ENCODE measurements at regions not wholly inside any gene's neighbourhood (a gene's known extent, or its start where the extent isn't known, plus 50 kb on each side); places are given as distances from the start of the nearest gene placed in this dataset.
"Not testable (repeated sequence)": the region's sequence is repeated elsewhere in the genome, so short reads cannot be mapped to it uniquely, and the experiment has no call there.

- no peak for DNase-seq
Observed at GRCh38 chr12:61530456-61530855, 729.7 kb upstream of the USP15 start.

DNA sequence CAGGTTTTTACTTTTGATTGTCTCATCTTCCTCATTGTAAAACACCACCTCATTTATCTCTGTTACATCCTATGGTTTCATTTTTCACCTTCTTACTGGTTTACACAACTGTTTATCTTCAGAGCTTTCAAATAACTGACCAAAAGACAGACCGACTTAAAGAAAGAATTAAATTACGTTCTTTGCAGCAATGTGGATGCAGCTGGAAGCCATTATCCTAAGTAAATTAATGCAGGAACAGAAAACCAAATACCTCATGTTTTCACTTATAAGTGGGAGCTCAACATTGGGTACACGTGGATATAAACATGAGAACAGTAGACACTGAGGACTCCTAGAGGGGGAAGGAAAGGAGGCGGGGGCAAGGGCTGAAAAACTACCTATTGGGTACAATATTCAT, 729.0 kb upstream of the USP15 start:
- DNase-seq = no peak

GRCh38 chr12:61536117-61536516, 724.1 kb upstream of the USP15 start:
- DNase-seq = no peak

DNA sequence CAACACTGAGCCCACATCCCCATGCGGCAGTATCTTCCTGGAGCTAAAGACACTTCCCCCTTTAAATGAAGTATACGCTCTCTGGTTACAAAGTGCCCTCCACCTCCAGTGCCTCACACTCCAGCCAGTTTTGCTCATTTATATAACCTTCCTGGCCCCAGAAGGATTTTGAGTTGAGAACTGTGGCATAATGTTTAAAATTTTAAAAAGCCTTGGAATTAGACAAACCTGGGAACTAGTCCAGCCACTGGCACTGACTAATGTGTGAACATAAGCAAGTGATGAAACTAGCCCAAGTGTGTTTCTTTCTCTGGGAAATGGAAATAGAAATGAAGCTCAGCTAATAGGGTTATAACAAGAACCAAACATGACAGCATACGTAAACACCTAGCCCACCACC, 723.7 kb upstream of the USP15 start:
- no peak for DNase-seq

- no peak for DNase-seq
Observed at GRCh38 chr12:61538951-61539350, 721.3 kb upstream of the USP15 start.

DNA sequence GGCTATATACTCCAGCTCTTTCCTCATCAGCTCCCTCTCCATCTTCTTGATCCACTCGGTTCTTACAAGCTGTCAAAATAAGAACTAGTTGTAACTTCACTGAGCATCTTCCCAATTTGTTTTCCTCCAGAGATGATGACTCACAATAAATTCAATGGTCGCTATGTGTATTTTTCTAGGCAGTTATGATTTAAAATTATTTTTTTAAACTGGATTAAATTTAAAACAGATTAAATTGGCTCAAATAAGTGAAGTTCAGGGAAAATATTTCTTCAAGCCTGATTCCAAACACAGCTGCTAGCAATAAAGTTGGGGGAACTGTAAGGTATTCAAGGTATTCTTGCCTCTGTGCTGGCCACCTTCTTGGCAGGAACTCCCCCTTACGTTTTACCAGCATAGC, 717.7 kb upstream of the USP15 start:
- no peak for DNase-seq

GRCh38 chr12:61546296-61546695, 713.9 kb upstream of the USP15 start:
- no peak for DNase-seq

DNA sequence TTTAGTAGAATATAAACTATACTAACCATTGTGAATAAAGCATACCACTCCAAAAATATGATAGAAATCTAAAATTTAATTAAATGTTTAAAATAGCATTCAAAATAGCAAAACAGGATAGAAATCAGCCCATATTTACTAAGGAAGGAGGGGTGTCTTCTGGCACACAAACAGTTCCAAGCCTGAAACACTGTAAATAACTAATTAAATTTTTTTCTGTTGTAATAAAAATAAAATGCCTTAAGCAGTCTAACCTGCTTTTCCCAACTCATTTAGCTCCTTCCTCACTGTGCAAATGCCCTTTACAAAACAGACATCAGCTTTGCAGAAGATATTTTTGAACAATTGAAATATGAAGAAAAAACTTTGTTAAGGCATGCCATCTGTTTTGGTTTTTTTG, 707.1 kb upstream of the USP15 start:
- DNase-seq = no peak

GRCh38 chr12:61554268-61555008, 705.8 kb upstream of the USP15 start:
- DNase-seq = no peak

- DNase-seq = no peak
Observed at GRCh38 chr12:61563665-61564450, 696.3 kb upstream of the USP15 start.

DNA sequence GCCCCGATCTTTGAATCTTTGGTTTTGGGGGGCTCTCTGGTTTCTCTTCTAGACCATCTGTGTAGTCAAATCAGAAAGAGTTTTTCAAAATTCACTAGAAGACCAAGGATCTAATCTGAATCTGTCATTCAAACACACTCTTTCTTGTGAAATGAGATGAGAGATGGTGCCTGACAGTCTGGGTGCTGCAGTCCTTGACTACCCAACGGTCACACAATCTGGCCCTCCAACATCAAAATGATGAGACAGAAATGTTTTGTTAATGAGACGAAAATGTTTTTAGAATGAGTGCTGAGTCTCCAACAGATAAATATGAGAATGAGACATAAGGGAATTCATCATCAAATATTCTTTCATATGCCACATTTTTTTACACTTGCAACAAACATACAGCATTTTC, 695.7 kb upstream of the USP15 start:
- no peak for DNase-seq

- no peak for DNase-seq
Observed at GRCh38 chr12:61566183-61566582, 694.0 kb upstream of the USP15 start.

- DNase-seq = no peak
Observed at GRCh38 chr12:61574339-61574738, 685.9 kb upstream of the USP15 start.

DNA sequence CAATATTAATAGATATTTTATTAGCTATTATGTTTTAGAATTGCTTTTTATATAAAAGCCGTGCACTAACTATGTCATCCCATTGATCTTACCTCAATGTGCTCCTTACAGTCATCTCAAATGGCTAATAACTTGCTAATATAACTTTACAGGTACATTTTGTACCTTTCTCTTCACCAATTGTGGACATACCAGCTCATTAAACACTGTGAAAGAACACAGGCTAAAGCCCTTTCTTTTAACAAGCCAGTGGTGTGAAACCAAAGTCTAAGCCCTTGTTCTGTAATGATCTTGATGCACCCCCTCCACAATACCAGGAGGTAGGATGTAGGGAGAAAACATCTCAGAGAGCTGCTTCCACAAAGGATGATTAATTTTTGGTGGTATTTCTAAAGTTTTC, 675.3 kb upstream of the USP15 start:
- DNase-seq = no peak

DNA sequence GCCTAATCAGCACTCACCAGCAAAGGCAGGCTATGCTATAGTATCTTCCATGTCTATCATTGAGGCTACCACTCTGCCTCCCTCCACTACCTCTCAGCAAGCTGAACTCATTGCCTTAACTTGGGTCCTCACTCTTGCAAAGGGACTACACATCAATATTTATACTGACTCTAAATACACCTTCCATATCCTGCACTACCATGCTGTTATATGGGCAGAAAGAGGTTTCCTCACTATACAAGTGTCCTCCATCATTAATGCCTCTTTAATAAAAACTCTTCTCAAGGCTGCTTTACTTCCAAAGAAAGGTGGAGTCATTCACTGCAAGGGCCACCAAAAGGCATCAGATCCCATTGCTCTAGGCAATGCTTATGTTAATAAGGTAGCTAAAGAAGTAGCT, 669.3 kb upstream of the USP15 start:
- not testable (repeated sequence) for DNase-seq

GRCh38 chr12:61610143-61610542, 650.1 kb upstream of the USP15 start:
- no peak for DNase-seq

- DNase-seq = no peak
Observed at GRCh38 chr12:61629702-61630101, 630.5 kb upstream of the USP15 start.

DNA sequence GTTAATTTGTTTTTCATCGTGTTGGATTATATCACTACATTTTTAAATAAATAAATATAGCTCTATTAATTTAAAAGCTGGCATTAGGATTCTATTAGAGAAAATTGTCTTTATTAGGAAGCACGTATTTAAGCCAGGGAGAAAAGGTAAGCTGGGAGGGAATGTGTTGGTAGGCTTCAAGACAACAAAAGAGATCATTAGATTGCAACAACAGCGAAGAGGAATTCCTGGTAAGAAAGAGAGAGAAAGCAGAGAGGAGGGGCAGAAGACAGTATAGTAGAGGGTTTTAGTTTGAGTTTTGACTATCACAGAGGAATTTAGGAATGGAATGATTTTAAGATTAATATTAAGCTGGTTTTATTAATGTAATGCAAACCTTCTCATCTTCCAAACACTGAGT, 613.6 kb upstream of the USP15 start:
- no peak for DNase-seq

DNA sequence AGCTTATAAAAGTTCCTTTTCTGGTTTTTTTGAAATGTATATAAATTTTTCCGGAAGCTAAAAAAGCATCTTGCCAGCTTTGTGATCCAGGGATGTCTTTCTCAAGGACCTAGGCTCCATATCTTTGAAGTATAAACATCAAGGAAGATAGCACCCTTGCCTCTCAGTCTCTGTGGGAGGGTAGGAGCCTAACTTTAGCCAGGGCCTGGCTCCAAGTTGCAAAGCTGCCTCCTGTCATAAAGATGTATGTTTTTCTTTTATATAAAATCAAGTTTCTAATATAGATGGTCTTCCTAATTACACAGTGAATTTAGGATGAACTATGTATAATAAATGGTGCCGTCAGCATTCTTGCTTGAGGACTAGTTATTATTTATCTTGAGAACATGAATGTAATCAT, 612.6 kb upstream of the USP15 start:
- no peak for DNase-seq

DNA sequence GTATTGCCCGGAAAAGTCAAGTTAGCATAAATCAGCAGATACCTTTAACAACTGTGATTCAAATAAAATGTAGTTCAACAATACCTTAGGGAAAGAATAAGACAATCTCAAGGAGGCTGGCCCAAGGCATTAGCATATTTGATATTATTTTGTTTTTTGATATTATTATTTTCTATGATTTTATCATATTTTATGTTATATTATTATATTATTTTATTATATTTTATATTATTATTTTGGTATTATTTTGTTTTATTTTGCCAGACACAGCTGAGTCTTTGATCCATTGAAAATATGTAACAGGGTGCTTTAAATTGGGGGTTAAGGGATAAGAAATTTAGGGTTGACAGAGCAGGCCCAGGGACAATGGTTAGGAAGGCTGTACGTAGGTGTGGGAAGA, 607.9 kb upstream of the USP15 start:
- DNase-seq = no peak

DNA sequence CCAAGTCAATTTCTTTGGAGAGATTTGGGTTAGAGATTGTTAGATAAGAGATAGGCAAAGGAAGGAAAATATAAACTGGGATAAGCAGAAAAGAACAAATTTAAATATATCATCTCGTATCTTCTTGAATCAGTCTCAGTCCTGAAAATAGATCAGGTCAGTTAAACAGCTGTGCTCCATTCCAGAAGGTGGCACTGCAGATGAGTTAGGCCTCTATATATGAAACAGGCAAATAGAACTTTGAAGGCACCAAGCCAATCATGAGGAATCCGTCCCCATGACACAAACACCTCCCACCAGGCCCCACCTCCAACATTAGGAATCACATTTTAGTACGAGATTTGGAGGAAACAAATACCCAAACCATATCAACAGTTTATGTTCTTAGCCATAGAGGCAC, 605.5 kb upstream of the USP15 start:
- no peak for DNase-seq

DNA sequence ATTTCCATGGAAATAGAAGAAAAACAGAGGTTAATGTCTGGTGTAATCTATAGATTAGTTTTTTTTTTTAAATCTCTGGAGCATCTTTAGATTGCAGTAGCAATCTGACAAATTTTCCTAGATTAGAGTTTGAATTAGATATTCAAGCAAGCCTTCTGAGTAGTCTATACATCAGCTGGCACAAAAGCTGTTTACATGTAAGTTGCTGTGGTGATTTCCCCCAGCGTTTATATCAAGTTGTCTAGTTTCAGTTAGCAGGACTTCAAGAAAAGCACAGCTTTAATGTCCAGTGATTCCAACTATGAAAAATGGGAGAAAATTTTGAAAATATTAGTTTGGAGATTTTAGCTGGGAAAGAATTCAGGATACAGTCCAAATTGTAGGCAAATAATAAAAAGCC, 605.0 kb upstream of the USP15 start:
- no peak for DNase-seq

DNA sequence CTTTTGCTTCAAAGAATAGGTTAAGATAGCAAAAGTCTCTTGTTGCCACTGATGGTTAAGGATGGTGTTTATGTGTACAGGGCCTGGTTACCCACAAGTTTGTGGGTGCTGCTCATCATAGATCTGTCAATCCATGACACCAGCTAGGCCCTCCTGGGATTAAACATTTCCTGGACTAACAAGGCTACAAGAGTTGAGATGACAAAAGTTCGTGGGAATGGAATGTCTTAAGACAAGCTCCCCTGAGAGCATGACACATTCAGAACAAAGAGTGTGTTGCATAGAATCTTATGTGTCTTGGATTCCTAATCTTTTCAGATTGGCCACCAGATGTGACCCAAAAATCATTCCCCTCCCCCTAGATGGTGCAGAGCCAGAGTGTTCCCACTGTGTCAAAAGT, 592.5 kb upstream of the USP15 start:
- DNase-seq = no peak

- DNase-seq = no peak
Observed at GRCh38 chr12:61676520-61676919, 583.7 kb upstream of the USP15 start.

GRCh38 chr12:61687407-61687806, 572.8 kb upstream of the USP15 start:
- no peak for DNase-seq
